HG02798 (cell line): ENCODE measurements at regions not wholly inside any gene's neighbourhood (a gene's known extent, or its start where the extent isn't known, plus 50 kb on each side); places are given as distances from the start of the nearest gene placed in this dataset.

Experiments used
- ATAC-seq: cut with Tn5 transposase; IDR thresholded peaks from one replicate; pipeline ENCODE4 v1.9.1; 2021; ENCODE audit warnings: mild to moderate bottlenecking; ENCODE audit not compliant: unreplicated experiment, poor library complexity

- ATAC-seq = no peak
Observed at GRCh38 chrX:42102586-42103282, 179.4 kb upstream of the CASK start.

GRCh38 chrX:42098900-42099299 is 175.5 kb upstream of the CASK start:
- ATAC-seq = no peak

- ATAC-seq = no peak
Observed at GRCh38 chrX:42097486-42097885, 174.1 kb upstream of the CASK start.

- ATAC-seq = no peak
Observed at GRCh38 chrX:42096265-42096920, 173.0 kb upstream of the CASK start.

- no peak for ATAC-seq
Observed at GRCh38 chrX:42094218-42094617, 170.9 kb upstream of the CASK start.

GRCh38 chrX:42093756-42094155 is 170.4 kb upstream of the CASK start:
- no peak for ATAC-seq

GRCh38 chrX:42090395-42090794 is 167.0 kb upstream of the CASK start:
- ATAC-seq = no peak

GRCh38 chrX:42089031-42089430 is 165.7 kb upstream of the CASK start:
- ATAC-seq = no peak

GRCh38 chrX:42087960-42088359 is 164.6 kb upstream of the CASK start:
- no peak for ATAC-seq

- no peak for ATAC-seq
Observed at GRCh38 chrX:42085836-42086235, 162.5 kb upstream of the CASK start.

- no peak for ATAC-seq
Observed at GRCh38 chrX:42079968-42080367, 156.6 kb upstream of the CASK start.

GRCh38 chrX:42077675-42078074 is 154.3 kb upstream of the CASK start:
- ATAC-seq = no peak

- no peak for ATAC-seq
Observed at GRCh38 chrX:42075032-42075431, 151.7 kb upstream of the CASK start.

GRCh38 chrX:42073448-42073847 is 150.1 kb upstream of the CASK start:
- no peak for ATAC-seq

GRCh38 chrX:42070866-42071265 is 147.5 kb upstream of the CASK start:
- no peak for ATAC-seq

GRCh38 chrX:42054256-42054655 is 130.9 kb upstream of the CASK start:
- ATAC-seq = no peak

- no peak for ATAC-seq
Observed at GRCh38 chrX:42050345-42050744, 127.0 kb upstream of the CASK start.

- ATAC-seq = no peak
Observed at GRCh38 chrX:42047886-42048285, 124.5 kb upstream of the CASK start.

GRCh38 chrX:42028109-42028508 is 104.8 kb upstream of the CASK start:
- ATAC-seq = no peak

- peak; percentile 47 for ATAC-seq
Observed at GRCh38 chrX:42027367-42028000, 104.1 kb upstream of the CASK start.

- no peak for ATAC-seq
Observed at GRCh38 chrX:42025861-42026260, 102.5 kb upstream of the CASK start.

- no peak for ATAC-seq
Observed at GRCh38 chrX:42023122-42023521, 99.8 kb upstream of the CASK start.
